Activated naive CD8-positive, alpha-beta T cell treated with anti-CD3 and anti-CD28 coated beads, Interleukin-2, amount 10 ng/mL, durations not matched to agents 7 days and 5 days (primary cell): ENCODE measurements at regions not wholly inside any gene's neighbourhood (a gene's known extent, or its start where the extent isn't known, plus 50 kb on each side); places are given as distances from the start of the nearest gene placed in this dataset.
"Not testable (repeated sequence)": the region's sequence is repeated elsewhere in the genome, so short reads cannot be mapped to it uniquely, and the experiment has no call there.

Experiments
- ATAC-seq: fragments of 150-1000 bp; cut with Tn5 transposase; one replicate; pipeline ENCODE4 v1.10.0; 2021; ENCODE audit warnings: low read depth, moderate library complexity
- POLR2A ChIA-PET: fragments of 350-600 bp; sonication (Branson Sonifier 250); formaldehyde crosslinking; loops from one replicate; lab custom pipeline; 2021; ENCODE audit warnings: antibody characterized with exemption; lab: Charles Lee
- DNase-seq: peaks from one replicate; pipeline ENCODE4 v3.0.0; 2021
- H3K27ac Mint-ChIP-seq: one replicate; pipeline ENCODE4 v1.8.0; 2022; ENCODE audit warnings: mild to moderate bottlenecking, mixed read lengths
- H3K27me3 Mint-ChIP-seq: one replicate; pipeline ENCODE4 v1.8.0; 2022; ENCODE audit warnings: mild to moderate bottlenecking, moderate library complexity, mixed read lengths
- H3K36me3 Mint-ChIP-seq: one replicate; pipeline ENCODE4 v1.8.0; 2021; ENCODE audit warnings: mild to moderate bottlenecking, mixed read lengths
- H3K4me1 Mint-ChIP-seq: one replicate; pipeline ENCODE4 v1.8.0; 2021; ENCODE audit warnings: mixed read lengths
- H3K4me3 Mint-ChIP-seq: one replicate; pipeline ENCODE4 v1.8.0; 2022; ENCODE audit warnings: mild to moderate bottlenecking, moderate library complexity, mixed read lengths
- H3K9me3 Mint-ChIP-seq: one replicate; pipeline ENCODE4 v1.8.0; 2021; ENCODE audit warnings: mixed read lengths

GRCh38 chr20:55143601-55144000 is 668.2 kb downstream of the DOK5 start:
- POLR2A ChIA-PET = no interaction called here
- DNase-seq (no peak), ATAC-seq (no peak)
- H3K27ac Mint-ChIP-seq = no peak overlapping the region
- H3K36me3 Mint-ChIP-seq = no peaks in the 10 kb centered on the region
- no peaks in the 10 kb centered on the region for H3K27me3 Mint-ChIP-seq
- H3K4me3 Mint-ChIP-seq = no peak overlapping the region
- peaks cover 4% of the 10 kb centered on the region for H3K9me3 Mint-ChIP-seq
- H3K4me1 Mint-ChIP-seq = no peaks in the 10 kb centered on the region

- no peak for DNase-seq
- Mint-ChIP-seq H3K9me3 (peaks cover 4% of the 10 kb centered on the region), H3K4me3 (no peak overlapping the region), H3K27ac (no peak overlapping the region), H3K27me3 (no peaks in the 10 kb centered on the region), H3K36me3 (no peaks in the 10 kb centered on the region), H3K4me1 (no peaks in the 10 kb centered on the region)
- POLR2A ChIA-PET = no interaction called here
- no peak for ATAC-seq
These were observed 667.5 kb downstream of the DOK5 start for GRCh38 chr20:55142932-55143331.

DNA sequence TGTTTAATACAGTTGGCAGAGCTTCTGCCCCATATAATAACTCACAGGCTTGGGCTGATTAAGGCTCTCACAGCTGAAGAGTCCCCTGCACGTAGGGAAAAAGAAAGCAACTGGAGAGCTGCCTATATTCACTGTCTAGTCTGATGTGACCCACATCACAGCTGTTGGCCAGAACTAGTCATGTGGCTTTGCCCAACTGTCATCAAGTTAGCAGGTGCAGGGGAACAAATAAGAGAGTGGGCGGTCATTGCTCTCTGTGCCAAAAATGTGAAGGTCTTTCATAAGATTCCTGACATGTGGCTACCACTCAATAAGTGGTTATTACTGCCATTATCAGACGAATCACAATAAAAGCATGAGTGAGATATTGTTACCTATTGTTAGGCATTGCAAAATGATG is 665.2 kb downstream of the DOK5 start:
- no peak overlapping the region for H3K27ac Mint-ChIP-seq
- no peaks in the 10 kb centered on the region for H3K27me3 Mint-ChIP-seq
- H3K4me3 Mint-ChIP-seq = no peak overlapping the region
- peaks cover 5% of the 10 kb centered on the region for H3K9me3 Mint-ChIP-seq
- POLR2A ChIA-PET = no interaction called here
- DNase-seq (no peak), ATAC-seq (no peak)
- H3K36me3 Mint-ChIP-seq = no peaks in the 10 kb centered on the region
- no peaks in the 10 kb centered on the region for H3K4me1 Mint-ChIP-seq

GRCh38 chr20:55139173-55139765 is 663.9 kb downstream of the DOK5 start:
- H3K4me3 Mint-ChIP-seq = no peak overlapping the region
- H3K27ac Mint-ChIP-seq = no peak overlapping the region
- ATAC-seq = no peak
- H3K9me3 Mint-ChIP-seq = peaks cover 3% of the 10 kb centered on the region
- H3K36me3 Mint-ChIP-seq = no peaks in the 10 kb centered on the region
- no peaks in the 10 kb centered on the region for H3K27me3 Mint-ChIP-seq
- no peak for DNase-seq
- POLR2A ChIA-PET = no interaction called here
- no peaks in the 10 kb centered on the region for H3K4me1 Mint-ChIP-seq

GRCh38 chr20:55135923-55136322 is 660.5 kb downstream of the DOK5 start:
- Mint-ChIP-seq H3K4me1 (no peaks in the 10 kb centered on the region), H3K27me3 (no peaks in the 10 kb centered on the region), H3K9me3 (peaks cover 6% of the 10 kb centered on the region), H3K4me3 (no peak overlapping the region), H3K27ac (no peak overlapping the region), H3K36me3 (no peaks in the 10 kb centered on the region)
- ATAC-seq (no peak), DNase-seq (no peak)
- POLR2A ChIA-PET = no interaction called here

DNA sequence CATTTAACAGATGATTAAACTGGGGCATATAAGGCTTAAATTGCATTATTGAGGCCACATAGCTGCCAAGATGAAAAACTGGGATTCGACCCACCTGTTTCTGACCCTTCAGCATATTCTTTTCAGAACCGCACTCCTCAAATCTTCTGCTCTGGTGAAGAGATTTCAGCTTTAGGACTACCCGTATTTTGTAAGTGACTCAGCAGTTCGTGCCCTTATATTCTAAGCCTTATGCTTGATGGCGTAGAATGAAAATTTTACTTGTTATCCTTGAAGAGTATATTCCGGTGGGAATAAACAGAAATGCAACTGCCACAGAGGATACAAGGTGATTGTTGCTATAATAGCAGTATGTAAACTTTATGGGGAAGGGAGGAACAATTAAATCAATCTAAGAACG is 657.1 kb downstream of the DOK5 start:
- DNase-seq (no peak), ATAC-seq (no peak)
- Mint-ChIP-seq H3K27ac (no peak overlapping the region), H3K36me3 (no peaks in the 10 kb centered on the region), H3K4me3 (no peak overlapping the region), H3K27me3 (no peaks in the 10 kb centered on the region), H3K4me1 (no peaks in the 10 kb centered on the region), H3K9me3 (peaks cover 3% of the 10 kb centered on the region)
- POLR2A ChIA-PET = no interaction called here

DNA sequence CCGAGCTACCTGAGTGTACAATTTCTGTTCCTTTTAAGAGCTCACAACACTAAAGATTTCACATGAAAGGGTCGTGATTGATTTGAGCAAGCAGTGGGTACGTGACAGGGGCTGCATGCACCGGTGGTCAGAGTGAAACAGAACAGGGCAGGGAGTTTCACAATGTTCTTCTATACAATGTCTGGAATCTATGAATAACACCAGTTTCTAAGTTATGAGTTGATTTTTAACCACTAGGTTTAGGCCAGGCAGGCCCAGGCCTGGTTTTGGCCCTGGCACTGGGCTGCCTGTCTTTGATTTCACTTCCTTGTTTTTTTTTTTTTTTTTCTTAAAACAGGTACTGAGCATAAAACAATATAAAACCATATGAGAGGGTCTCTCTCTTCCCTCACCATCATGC is 642.2 kb downstream of the DOK5 start:
- H3K4me1 Mint-ChIP-seq, H3K36me3 Mint-ChIP-seq, H3K27me3 Mint-ChIP-seq, H3K4me3 Mint-ChIP-seq, H3K27ac Mint-ChIP-seq, DNase-seq, H3K9me3 Mint-ChIP-seq, ATAC-seq, POLR2A ChIA-PET: not testable (repeated sequence)

GRCh38 chr20:55116598-55116997 is 641.2 kb downstream of the DOK5 start:
- no peaks in the 10 kb centered on the region for H3K4me1 Mint-ChIP-seq
- H3K27me3 Mint-ChIP-seq = no peaks in the 10 kb centered on the region
- POLR2A ChIA-PET = no interaction called here
- ATAC-seq (no peak), DNase-seq (no peak)
- H3K36me3 Mint-ChIP-seq = no peaks in the 10 kb centered on the region
- no peak overlapping the region for H3K4me3 Mint-ChIP-seq
- H3K9me3 Mint-ChIP-seq = peaks cover 2% of the 10 kb centered on the region
- no peak overlapping the region for H3K27ac Mint-ChIP-seq

DNA sequence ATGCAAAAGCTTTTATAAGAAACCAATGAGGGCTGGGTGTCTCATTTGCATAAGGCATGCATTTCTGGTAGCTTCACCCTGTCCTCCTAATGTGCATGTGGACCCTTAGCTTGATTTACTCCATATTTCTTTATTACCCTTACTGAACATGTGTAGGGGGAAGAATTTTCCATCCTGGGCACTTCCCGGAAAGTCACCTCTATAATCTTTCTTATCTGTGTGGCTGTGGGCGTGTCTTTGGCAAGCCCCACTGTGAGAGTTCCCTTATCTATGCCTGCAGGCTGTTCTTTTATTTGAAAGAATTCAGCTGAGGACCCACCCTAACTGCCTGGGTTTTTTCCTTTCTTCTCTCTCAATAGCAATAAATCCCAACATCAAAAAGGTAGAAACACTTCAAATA is 627.8 kb downstream of the DOK5 start:
- Mint-ChIP-seq H3K27me3 (no peaks in the 10 kb centered on the region), H3K9me3 (peaks cover 4% of the 10 kb centered on the region), H3K4me1 (no peaks in the 10 kb centered on the region), H3K36me3 (no peaks in the 10 kb centered on the region), H3K4me3 (no peak overlapping the region), H3K27ac (no peak overlapping the region)
- POLR2A ChIA-PET = no interaction called here
- DNase-seq (no peak), ATAC-seq (no peak)

DNA sequence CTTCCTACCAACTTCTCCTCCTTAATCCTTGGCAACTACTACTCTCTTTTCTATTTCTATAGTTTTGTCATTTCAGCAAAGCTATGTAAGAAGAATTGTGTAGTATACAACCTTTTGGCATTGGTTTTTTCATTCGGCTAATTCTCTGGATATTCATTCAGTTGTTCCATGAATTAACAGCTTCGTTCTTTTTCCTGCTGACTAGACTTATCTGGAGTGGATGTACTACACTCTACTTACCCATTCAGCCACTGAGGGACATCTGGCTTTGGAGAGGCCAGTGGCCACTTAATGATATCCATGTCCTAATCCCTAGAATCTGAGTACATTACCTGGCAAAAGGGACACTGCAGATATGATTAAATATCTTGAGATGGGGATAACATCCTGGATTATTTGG is 623.9 kb downstream of the DOK5 start:
- H3K9me3 Mint-ChIP-seq = no peaks in the 10 kb centered on the region
- H3K27me3 Mint-ChIP-seq = no peaks in the 10 kb centered on the region
- POLR2A ChIA-PET = no interaction called here
- ATAC-seq (no peak), DNase-seq (no peak)
- H3K4me3 Mint-ChIP-seq = no peak overlapping the region
- no peaks in the 10 kb centered on the region for H3K36me3 Mint-ChIP-seq
- no peaks in the 10 kb centered on the region for H3K4me1 Mint-ChIP-seq
- H3K27ac Mint-ChIP-seq = no peak overlapping the region

DNA sequence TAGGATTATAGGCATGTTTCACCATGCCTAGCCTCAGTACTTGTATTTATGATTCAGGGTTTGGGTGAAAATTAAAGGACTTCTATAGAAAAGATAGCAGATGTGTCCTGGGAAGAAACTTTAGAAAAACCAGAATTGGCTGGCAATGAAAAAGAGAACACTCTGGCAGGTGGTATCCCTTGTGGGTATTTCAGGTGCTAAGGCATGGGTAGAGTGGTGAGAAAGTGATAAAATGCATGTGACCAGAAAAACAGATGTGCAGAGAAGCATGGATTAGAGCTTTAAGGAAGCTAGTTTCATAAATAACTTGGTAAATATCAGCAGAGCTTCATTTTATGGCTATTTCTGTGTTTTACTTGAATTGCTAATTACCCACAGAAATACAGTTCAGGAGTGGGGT is 622.2 kb downstream of the DOK5 start:
- H3K4me3 Mint-ChIP-seq = no peak overlapping the region
- H3K36me3 Mint-ChIP-seq = no peaks in the 10 kb centered on the region
- H3K27ac Mint-ChIP-seq = no peak overlapping the region
- H3K4me1 Mint-ChIP-seq = no peaks in the 10 kb centered on the region
- no peaks in the 10 kb centered on the region for H3K27me3 Mint-ChIP-seq
- H3K9me3 Mint-ChIP-seq = no peaks in the 10 kb centered on the region
- ATAC-seq (no peak), DNase-seq (no peak)
- POLR2A ChIA-PET = no interaction called here

DNA sequence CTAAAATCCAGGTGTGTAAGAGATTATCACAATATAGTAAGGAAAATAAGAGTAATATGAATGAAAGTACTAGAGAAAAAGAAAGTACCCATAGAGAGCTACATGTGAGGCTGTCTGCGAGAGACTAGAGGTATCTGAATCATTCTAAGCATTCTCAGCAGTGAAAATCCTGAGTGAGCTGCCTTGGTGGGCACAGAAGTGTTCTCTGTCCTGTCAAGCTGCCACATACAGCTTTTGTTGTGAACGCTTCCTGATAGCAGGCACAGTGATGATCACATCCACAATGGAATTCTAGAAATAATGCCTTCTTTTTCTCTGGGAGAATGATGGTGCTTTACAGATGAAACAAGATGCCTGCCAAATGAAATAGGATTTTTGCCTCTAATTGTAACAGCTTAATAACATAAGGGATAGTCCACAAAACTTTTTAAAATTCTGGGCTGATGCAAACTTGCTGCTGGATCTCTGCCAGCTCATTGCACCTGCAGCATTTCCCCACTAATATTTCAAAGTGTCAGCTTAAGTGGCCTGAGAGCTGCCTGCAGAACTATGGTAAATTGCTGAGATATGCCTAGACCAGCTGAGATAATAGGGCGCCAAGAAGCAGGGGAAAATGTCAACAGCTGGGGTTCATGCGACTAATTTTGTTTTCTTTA is 620.5 kb downstream of the DOK5 start:
- Mint-ChIP-seq H3K27me3 (no peaks in the 10 kb centered on the region), H3K9me3 (peaks cover 1% of the 10 kb centered on the region), H3K27ac (no peak overlapping the region), H3K4me3 (no peak overlapping the region), H3K4me1 (no peaks in the 10 kb centered on the region), H3K36me3 (no peaks in the 10 kb centered on the region)
- DNase-seq (no peak), ATAC-seq (no peak)
- POLR2A ChIA-PET = no interaction called here

DNA sequence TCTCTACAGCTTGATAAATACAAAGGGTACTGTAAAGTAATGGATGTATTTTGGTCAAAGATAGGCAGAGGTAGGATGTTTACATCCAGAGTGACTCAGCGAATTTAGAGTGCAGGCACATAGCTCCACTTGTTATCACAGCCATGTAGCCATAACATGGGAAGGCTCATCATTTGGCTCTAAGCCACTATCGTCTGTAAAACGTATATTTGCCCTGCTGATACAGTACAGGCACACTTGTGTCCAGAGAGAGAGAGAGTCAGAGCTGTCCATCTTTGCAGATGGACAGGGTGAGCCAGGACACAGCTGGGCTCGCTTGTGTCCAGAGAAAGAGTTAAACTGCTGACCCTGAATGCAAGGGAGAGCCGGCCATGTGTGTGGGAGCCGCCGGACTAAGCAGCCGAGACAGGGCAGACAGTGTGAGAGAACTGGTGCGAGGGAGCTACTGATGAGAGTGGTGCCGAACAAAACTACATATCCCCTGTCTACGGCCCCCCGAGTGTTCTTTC is 619.0 kb downstream of the DOK5 start:
- no peak overlapping the region for H3K4me3 Mint-ChIP-seq
- DNase-seq (no peak), ATAC-seq (no peak)
- peaks cover 4% of the 10 kb centered on the region for H3K9me3 Mint-ChIP-seq
- no peaks in the 10 kb centered on the region for H3K36me3 Mint-ChIP-seq
- no peaks in the 10 kb centered on the region for H3K27me3 Mint-ChIP-seq
- no peaks in the 10 kb centered on the region for H3K4me1 Mint-ChIP-seq
- no peak overlapping the region for H3K27ac Mint-ChIP-seq
- POLR2A ChIA-PET = no interaction called here

DNA sequence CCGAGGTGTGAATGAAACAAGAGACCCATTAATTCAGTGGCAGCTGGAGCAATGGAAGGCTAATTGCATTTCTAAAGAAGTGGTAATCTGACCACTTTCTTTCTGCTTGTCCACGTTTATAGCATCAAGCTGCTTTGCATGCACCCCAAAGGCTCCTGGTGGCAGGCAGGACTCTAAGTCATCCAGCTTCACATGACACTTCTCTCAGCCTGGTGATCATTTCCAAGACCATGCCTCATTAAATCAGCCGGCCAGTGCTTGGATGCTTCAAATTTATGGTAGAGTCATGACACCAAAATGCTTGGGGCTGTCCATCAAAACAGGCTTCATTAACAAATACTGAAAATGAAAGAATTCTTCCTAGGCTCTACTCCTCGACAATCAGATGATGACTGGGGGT is 614.9 kb downstream of the DOK5 start:
- no peak for DNase-seq
- ATAC-seq = no peak
- Mint-ChIP-seq H3K36me3 (no peaks in the 10 kb centered on the region), H3K27me3 (no peaks in the 10 kb centered on the region), H3K4me3 (no peak overlapping the region), H3K4me1 (no peaks in the 10 kb centered on the region), H3K9me3 (peaks cover 4% of the 10 kb centered on the region), H3K27ac (no peak overlapping the region)
- POLR2A ChIA-PET = no interaction called here
